Kidney tubule cell (primary cell): ENCODE measurements at regions not wholly inside any gene's neighbourhood (a gene's known extent, or its start where the extent isn't known, plus 50 kb on each side); places are given as distances from the start of the nearest gene placed in this dataset.
"Not testable (repeated sequence)": the region's sequence is repeated elsewhere in the genome, so short reads cannot be mapped to it uniquely, and the experiment has no call there.

Experiments
- DNase-seq: peaks from one replicate; pipeline ENCODE4 v3.0.0-alpha.2; 2018; ENCODE audit warnings: low spot score

DNA sequence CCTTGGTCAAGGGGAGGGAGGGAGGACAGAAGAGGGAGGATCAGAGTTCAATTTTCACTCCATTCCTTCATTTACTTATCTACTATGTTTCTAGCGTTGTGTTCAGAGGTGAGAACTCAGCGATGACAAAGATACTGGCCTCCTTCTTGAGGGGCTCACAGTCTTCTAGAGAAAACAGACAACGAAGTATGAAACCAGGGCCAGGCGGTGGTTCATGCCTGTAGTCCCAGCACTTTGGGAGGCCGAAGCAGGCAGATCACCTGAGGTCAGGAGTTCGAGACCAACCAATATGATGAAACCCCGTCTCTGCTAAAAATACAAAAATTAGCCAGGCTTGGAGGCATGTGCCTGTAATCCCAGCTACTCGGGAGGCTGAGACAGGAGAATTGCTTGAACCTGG lies 277.4 kb downstream of the MYCN start:
- not testable (repeated sequence) for DNase-seq

DNA sequence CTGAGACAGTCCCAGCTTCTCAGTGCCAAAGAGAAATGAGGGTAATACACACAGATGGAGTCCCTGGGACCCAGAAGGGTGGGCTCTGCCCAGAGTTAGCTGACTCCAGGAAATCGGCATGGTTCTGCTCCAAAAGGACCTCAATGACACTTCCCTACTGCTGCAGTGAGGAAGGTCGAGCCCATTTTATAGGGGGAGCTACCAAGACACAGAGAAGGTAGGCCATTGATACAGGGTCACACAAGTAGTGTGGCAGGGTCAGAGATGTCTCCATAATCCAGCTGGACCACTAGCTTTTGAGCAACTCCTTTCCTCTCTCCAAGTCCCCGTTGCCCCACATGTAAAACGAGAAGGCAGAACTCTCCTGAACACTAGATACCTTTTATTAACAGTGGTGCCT lies 276.9 kb downstream of the MYCN start:
- no peak for DNase-seq

DNA sequence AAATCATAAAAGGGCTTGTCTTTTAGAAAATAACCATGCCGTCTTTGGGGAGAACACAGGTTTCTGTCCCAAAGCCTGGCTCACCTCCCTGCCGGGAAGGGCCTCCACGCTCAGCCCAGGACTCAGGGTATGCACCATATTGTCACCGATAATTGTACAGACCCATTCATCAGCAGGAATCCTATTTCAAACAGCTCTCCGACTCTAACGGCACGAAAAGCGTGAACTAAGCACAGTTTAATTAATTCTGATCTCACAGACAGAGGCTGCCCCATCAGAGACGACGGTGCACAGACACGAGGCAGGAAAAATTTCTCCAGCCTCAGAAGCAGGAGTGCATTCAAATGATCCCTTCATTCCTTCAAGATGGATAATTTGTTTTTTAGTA lies 276.2 kb downstream of the MYCN start:
- no peak for DNase-seq

DNA sequence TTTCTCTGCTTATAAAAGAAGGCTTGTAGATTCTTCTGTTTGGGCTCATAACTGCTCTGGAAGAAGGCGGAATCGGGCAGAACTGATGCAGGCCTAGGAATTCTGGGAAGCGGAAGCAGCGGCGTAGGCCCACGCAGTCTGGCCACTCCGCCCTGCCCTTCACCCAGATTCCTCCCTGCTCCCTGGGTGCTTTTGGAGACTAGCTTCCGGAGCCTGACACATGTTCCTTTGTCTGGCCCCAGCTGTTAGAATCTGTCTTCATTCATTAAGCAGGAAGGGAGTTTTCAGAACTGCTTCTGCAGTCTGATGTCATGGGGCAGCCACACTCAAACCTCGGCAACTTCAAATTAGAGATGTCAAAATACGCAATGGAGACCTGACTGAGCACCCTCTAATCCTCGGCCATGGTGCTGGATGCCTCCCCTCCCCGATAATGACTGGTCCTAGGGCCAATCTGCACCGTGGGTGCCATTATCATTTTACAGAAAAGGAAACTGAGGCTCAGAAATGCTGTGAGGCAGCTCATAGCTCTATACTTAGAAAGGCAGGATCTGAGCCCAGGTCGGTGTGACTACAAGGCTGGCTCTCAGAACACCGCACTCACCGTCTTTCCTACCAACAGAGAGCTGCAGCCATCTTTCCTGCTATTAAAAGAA lies 275.7 kb downstream of the MYCN start:
- no peak for DNase-seq

DNA sequence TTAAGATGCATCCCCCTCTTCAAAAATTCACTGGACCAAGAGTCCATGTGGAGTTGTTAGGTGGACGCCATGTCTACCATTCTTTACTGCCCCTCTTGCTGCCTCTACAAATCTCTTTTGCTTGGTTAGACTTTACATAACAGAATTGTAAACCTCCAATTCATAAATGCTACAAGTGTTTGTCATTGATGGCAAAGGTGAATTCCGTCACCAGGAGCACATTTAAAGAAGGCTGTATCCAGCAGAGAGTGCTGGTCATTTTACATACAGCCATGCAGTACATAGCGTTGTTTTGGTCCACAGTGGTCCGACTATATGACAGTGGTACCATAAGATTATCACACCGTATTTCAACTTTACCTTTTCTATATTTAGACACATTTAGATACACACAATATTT lies 274.5 kb downstream of the MYCN start:
- no peak for DNase-seq

DNA sequence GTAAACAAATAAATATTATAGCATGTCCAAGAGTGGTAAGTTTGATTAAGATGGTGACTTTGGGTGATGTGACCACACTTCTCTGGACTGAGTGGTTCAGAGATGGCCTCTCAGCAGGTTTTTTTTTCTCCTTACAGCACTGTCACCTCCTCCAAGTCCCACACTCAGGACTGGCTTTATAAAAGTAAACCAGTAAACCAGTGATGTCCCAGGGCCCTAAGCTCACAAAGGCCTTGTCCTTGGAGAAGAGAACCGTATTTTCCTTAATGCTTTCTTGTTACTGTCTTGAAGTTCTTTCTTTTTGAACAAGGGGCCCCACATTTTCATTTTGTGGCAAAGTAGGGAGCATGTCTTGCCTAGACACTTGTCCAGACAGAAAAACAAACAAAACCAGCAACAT lies 274.0 kb downstream of the MYCN start:
- no peak for DNase-seq

DNA sequence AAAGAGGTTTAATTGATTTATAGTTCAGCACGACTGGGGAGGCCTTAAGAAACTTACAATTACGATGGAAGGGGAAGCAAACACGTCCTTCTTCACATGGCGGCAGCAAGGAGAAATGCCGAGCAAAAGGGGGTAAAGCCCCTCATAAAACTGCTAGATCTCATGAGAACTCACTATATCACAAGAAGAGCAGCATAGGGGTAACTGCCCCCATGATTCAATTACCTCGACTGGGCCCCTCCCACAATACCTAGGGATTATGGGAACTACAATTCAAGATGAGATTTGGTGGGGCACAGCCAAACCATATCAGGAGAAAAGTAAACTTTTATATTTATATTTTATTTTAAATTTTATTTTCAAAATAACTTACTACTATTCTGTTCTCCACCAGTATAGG lies 272.0 kb downstream of the MYCN start:
- no peak for DNase-seq

DNA sequence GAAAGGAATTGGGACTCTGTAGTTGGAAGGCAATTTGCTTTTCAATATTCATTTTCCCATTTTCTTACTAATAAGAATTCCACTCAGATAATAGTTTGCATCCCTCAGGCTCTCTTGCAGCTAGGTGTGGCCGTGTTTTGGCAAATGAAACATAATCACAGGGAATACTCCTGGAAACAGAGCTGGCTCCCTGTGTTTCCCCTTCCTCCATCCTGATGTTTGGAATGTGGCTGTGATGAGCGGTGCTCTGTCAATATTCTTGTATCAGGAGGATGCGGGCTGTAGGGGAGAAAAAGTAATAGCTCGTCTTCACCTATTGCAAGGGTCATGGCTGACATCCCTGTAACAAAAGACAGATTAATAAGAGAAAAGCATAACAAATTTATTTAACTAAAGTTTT lies 271.0 kb downstream of the MYCN start:
- no peak for DNase-seq

DNA sequence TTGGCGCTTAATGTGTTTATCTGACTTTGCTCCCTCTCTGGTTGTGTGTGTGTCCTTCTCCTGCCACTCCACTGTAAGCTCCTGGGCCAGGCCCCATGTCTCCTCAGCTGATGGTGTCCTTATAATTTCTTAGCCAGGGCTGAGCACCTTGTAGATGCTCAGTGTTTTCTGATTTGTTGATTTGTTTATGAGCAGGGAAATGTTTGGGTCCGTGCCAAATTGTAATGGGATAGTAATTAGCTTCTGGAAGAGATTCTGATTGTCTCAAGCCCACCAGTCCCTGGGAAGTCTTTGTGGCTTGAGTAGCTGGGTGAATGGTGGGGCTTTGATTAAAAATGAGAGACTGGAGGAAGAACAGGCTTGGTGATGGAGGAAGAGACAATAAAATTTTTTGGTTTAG lies 270.5 kb downstream of the MYCN start:
- DNase-seq = no peak

DNA sequence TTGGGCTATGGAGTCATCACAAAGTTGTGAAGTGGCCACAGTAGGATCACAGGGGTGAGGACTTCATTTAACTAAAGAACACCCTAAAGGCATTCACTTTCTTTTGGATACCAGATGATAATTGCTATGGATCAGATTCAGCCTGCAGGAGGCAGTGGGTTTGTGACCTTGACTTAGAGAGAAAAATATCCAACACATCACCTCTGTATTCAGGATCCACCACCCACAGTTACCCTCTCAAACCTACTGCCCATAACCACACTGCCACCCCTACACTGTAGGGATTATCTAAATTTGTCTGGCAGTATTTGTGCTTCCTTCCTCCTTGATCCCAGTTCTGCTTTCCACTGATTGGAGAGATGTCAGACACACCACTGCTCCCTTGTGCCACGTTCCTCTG lies 269.4 kb downstream of the MYCN start:
- no peak for DNase-seq

DNA sequence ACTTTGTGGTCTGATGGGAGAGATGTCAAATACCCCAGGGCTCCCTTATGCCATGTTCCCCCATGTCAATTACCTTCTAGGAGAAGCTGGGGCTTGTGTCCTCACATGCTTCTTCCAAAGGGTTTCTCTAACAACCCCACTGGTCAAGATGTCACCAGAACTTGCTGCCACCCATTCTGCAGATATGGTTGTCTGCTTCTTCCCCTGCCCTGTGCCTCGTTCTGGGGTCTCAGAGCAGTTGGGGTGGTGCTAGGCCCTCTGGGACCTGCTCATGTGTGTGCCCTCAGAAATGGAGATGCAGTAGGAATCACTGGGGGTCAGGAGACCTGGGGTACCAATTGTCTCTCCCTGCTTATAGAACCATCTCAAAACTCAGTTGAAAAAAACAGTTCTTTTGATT lies 268.6 kb downstream of the MYCN start:
- no peak for DNase-seq

DNA sequence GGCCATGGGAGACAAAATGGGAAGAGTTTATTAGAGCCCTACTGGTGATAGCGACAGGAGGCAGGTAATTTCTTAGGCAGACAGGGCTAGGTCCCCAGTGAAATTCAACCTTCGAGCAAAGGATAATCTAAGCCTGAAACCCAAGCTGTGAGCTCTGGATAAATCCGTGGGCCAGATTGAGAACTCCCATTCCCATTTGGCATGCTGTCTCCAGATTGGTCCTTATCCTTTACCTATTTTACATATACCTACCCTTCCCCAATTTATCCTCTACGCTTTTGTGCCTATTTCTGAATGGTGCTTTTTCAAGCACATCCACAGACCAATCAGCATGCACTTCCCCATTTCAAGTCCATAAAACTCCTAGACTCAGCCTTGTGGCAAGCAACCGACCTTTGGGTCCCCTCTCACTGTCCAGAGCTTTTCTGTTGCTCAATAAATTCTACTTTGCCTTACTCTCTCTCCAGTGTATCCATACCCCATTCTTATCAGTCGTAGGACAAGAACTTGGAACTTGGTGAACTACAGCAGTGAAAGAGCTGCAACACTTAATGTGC lies 268.0 kb downstream of the MYCN start:
- no peak for DNase-seq

DNA sequence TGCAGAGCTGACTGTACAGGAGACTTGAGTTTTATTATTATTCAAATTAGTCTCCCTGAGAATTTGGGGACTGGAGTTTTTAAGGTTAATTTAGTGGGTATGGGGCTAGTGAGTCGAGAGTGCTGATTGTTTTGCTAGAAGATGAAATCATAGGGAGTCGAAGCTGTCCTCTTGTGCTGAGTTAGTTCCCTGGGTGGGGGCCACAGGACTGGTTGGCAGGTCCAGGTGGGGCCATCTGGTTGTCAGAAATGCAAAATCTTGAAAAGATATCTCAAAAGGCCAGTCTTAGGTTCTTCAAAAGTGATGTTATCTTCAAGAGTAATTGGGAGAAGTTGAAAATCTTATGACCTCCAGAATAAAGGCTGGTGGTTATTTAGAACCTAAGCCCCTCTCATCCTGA lies 267.3 kb downstream of the MYCN start:
- no peak for DNase-seq

DNA sequence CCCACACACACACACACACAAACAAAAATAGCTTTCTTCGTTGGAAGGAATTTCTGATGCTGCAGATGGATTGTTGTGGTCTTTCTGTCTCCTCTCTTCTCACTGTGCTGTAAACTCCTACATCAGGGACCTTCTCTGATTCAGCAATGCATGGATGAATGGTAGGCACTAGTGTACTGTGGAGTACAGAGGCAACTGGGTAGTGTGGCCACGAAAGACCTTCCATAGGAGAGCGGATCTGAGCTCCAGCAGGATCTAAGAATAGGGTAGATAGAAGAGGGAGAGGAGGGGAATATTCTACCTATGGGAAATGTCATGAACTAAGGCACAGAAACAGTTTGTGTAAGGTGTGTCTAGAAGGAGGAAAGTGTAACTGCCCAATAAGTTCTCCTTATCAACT lies 266.8 kb downstream of the MYCN start:
- DNase-seq = no peak

DNA sequence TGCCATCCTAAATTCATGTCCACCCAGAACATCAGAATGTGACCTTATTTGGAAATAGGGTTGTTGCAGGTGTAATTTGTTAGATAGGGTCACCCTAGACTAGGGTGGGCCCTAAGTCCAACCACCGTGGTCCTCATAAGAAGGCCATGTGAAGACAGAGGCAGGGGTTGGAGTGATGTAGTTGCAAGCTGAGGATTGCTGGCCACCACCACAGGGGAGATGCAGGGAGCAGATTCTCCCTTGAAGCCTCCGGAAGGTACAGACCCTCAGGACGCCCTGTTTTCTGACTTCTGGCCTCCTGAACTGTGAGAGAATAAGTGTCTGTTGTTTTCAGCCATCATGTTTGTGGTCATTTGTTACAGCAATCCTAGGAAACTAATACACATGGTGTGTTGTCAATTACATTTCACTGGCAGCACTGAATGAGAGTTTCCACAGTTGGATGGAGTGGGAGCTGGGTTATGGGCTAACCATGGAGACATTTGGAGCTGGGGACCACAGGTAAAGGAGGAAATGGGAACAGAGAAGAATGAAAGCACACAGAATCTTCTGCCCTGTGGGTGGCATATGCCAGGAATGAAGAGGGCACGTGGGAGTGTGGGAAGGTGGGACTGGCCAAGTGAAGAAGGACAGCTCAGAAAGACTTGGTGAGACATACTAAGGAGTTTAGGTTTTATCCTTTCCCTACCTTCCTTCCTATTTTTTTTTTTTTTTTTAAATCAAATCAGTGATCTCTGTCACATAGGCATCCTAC lies 266.0 kb downstream of the MYCN start:
- DNase-seq = no peak

DNA sequence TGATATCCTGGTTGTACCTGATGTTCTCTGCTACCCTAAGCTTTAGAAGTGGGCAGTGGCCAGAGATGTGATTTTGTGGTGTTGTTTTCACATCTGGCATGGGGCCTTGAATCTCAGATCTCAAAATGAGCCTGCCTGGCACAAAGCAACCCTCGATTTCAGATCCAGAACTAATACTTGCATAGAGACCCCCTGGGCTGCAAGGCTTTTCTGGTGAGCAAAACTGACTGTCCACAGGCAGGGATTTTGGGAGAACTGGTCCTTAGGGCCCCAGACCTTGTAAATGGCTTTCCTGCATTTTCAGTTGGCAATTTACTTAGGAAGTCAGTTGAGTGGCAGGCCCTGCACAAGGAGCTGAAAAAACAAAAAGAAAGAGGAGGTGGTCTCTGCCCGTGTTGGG lies 265.3 kb downstream of the MYCN start:
- DNase-seq = no peak

DNA sequence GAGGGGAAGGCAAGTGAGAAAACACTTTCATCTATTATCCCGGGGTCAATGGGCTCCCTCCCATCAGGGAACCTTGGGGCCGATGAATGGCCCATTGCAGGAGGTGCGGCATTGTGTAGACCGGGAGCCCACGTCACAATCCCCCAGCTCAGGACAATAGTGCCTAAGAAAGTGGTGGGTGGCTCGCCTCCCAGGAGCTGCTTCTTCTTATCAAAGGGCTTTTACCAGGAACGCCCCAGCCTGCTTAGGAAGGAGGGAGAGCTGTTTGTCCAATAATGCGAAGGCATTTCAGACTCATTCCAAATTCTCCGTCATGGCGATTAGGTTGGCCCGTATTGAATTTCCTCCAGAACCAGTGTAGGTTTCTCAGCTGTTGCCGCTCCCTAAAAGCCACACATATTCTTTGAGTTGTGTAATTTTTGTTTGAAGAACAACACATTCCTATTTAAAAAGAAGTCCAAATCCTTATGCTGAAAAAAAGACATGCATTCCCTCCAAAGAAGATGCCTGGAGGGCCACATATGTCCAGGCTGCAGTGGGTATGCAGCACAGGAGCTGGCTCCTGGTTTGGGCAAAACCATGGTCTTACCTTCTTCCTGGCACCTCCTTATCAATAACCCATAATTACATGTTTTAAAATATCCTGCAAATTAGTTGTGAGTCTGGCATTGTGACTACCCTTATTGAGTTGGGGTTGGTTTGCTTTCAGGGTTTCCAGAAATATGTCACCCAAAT lies 264.7 kb downstream of the MYCN start:
- no peak for DNase-seq

DNA sequence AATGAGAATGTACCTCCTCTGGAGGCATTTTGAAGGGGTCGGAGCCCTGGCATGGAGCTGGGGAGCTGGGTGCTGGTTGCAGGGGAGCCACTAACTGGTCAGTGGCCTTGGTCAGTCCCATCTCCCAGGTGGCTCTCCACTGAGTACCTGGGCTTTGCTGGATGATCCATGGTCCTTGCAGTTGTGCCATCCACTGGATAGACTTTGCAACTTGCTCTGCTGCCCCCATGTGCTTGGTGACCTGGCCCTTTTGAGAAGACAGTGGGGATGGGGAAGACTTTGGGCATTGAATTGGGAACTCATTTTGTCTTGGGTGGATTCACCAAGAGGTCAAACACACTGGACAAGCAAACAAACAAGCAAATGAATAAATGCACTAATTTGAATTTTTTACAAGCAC lies 263.9 kb downstream of the MYCN start:
- no peak for DNase-seq

DNA sequence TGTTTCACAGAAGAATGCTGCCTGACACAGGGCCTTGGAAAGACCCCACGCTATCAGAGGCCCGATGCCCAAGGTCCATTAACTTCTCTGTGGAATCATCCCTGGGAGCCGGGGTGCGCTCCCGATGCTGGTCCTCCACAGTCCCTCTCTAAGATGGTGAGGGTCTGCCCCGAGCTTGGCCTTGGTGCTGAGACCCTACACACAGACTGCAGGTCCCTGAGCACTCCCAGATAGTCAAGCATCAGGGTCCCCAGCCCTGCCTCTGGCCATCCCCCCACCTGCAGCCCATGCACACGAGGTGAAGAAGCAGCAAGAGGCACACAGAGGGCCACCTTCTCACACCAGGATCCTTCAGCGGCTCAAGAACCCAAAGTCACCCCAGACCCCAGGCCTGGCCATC lies 263.3 kb downstream of the MYCN start:
- DNase-seq = no peak

DNA sequence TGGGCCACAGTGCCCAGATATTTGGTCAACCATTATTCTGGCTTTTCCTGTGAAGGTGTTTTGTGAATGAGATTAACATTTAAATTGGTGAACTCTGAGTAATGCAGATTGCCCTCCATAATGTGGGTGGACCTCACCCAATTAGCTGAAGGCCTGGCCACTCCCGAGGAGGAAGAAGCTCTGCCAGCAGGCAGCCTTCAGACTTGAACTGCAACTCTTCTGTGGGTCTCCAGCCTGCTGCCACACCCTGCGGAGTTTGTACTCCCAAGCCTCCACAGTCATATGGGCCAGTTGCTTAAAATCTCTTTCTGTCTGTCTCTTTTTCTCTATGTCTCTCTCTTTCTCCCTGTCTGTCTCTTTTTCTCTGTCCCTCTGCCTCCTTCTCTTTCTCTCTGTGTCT lies 262.7 kb downstream of the MYCN start:
- no peak for DNase-seq

DNA sequence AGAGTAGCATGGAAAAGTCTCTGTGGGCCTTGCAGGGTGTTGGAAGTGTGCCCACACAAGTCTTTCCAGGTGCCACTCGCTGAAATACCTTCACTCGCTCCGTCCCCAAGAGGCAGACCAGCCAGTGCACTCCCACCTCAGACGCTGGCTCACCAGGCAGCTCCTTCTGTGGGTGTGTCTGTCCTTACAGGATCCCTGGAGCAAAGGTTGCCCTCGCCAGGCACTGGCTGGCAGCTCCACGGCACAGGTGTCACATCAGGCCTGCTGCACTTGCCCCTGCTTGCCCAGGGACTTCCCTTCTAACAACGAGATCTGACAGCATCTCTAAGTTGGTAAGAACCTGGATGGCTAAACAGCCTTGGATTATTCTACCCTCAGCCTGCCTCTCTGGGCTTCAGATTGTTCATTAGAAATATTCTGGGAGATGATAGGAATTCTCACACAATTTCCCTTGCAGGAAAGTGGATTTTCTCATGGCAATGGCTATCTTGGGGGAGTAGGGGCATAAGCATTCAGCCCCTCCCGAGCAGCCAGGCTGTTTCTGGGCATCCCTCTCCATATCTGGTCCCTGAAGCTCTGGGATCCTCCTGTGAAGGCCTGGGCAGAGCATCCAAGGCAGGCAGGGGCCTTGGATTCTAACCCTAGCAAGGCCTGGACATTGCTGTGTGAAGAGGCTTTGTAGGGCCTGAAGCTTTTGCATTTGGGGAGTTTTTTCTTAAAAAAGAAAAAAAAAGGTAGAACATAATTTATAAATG lies 262.1 kb downstream of the MYCN start:
- DNase-seq = no peak

DNA sequence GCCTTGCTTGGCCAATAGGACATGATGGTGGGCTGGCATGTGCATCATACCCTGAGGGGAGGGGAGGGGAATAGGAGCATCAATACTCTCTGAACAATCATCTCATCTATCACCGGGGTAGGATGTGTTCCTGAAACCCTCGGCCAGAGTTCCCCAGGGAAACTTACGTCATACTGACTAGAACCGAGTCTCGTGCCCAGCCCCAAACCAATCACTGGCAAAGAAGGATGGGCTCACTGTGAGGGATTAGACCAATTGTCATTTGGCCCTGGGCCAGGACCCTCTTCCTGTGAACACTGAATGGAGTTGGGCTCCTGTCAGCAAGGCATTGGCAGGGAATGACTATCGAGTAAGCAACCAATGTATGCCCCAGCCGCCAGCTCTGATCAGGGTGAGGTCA lies 261.5 kb downstream of the MYCN start:
- DNase-seq = no peak
